Endothelial cell (in vitro differentiated cells): ENCODE measurements at regions not wholly inside any gene's neighbourhood (a gene's known extent, or its start where the extent isn't known, plus 50 kb on each side); places are given as distances from the start of the nearest gene placed in this dataset.

Experiments
- DNase-seq: peaks from one replicate; pipeline ENCODE4 v3.0.0; 2021; ENCODE audit warnings: low spot score
- H3K27ac Mint-ChIP-seq: one replicate; pipeline ENCODE4 v1.8.0; 2021; ENCODE audit warnings: mixed read lengths, inconsistent platforms; ENCODE audit not compliant: unreplicated experiment
- H3K27me3 Mint-ChIP-seq: one replicate; pipeline ENCODE4 v1.8.0; 2021; ENCODE audit warnings: mild to moderate bottlenecking, moderate library complexity, mixed read lengths, inconsistent platforms; ENCODE audit not compliant: unreplicated experiment
- H3K36me3 Mint-ChIP-seq: one replicate; pipeline ENCODE4 v1.8.0; 2021; ENCODE audit warnings: mild to moderate bottlenecking, low read depth, mixed read lengths, inconsistent platforms; ENCODE audit not compliant: unreplicated experiment
- H3K4me1 Mint-ChIP-seq: one replicate; pipeline ENCODE4 v1.8.0; 2021; ENCODE audit warnings: mild to moderate bottlenecking, mixed read lengths, inconsistent platforms; ENCODE audit not compliant: unreplicated experiment
- H3K4me3 Mint-ChIP-seq: one replicate; pipeline ENCODE4 v1.8.0; 2021; ENCODE audit warnings: mild to moderate bottlenecking, mixed read lengths, inconsistent platforms; ENCODE audit not compliant: unreplicated experiment
- H3K9me3 Mint-ChIP-seq: one replicate; pipeline ENCODE4 v1.8.0; 2021; ENCODE audit warnings: mixed read lengths, inconsistent platforms; ENCODE audit not compliant: unreplicated experiment
- TF ChIP-seq, protein P1 (sequence below): fragments of 200-600 bp; sonication (generic); IDR thresholded peaks from one replicate; pipeline ENCODE4 v1.5.0; 2021; ENCODE audit warnings: antibody characterized with exemption; ENCODE audit not compliant: unreplicated experiment

DNA sequence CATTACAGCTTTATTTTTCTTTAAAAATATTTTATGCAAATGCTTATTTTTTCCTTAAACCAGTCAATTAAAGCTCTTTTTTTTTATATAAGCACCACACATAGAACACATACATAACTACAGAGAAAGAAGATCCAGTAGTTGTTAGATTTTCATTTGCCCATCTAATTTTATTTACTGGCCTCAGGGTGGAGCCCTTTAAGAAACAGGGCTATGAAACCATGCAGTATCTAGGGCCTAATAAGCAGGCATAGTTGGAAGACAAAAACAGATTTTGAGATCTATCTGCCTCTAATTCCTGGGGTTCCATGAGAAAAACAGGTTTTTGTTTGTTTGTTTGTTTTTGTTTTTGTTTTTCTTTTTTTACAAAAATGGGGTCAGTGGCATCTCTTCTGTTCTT is 120.6 kb downstream of the BCHE start:
- Mint-ChIP-seq H3K9me3 (peaks cover 5% of the 10 kb centered on the region), H3K27me3 (peaks cover 1% of the 10 kb centered on the region), H3K36me3 (no peaks in the 10 kb centered on the region), H3K4me3 (no peak overlapping the region), H3K4me1 (no peaks in the 10 kb centered on the region), H3K27ac (no peak overlapping the region)
- TF ChIP-seq, protein P1, sequence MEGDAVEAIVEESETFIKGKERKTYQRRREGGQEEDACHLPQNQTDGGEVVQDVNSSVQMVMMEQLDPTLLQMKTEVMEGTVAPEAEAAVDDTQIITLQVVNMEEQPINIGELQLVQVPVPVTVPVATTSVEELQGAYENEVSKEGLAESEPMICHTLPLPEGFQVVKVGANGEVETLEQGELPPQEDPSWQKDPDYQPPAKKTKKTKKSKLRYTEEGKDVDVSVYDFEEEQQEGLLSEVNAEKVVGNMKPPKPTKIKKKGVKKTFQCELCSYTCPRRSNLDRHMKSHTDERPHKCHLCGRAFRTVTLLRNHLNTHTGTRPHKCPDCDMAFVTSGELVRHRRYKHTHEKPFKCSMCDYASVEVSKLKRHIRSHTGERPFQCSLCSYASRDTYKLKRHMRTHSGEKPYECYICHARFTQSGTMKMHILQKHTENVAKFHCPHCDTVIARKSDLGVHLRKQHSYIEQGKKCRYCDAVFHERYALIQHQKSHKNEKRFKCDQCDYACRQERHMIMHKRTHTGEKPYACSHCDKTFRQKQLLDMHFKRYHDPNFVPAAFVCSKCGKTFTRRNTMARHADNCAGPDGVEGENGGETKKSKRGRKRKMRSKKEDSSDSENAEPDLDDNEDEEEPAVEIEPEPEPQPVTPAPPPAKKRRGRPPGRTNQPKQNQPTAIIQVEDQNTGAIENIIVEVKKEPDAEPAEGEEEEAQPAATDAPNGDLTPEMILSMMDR: no peak
- DNase-seq: no peak

DNA sequence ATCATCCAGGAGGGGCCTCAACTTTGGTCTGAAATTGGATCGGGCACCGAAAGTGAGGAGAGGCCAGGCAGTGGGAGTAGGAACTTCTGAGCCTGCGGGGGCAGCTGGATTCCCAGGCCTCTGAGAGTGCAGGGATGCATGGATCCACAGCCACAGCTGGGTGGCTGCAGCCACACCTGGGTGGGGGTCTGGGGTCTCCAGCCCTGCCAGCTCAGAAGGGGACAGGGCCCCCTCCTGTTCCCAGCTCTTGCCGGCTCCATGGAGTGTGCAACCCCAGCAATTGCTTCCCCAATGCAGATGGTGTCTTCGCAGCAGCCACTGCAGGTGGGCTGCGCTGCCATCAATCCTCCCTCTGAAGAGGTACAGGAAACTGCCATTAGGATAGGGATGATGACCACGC is 123.7 kb downstream of the BCHE start:
- Mint-ChIP-seq H3K27ac (no peak overlapping the region), H3K4me1 (no peaks in the 10 kb centered on the region), H3K36me3 (no peaks in the 10 kb centered on the region), H3K27me3 (peaks cover 1% of the 10 kb centered on the region), H3K4me3 (no peak overlapping the region), H3K9me3 (no peaks in the 10 kb centered on the region)
- DNase-seq: no peak
- TF ChIP-seq, protein P1: no peak

DNA sequence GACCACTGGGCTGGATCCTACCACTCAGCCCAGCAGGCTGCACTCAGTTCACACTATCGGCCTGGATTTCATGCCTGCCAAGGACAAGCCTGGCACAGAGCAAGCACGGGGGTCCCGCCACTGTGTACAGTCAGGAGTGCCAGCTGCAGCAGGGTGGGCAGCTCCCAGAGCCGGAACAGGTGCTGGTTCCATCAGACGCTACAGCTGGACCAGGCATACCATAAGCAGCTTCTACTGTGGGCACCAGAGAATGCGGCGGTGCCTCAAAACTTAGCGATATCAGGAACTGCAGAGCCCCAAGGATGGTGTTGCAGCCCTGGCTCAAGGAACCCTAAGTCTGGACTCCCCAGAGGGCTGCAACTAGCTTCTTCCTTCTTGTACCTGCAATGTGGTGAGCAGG is 124.8 kb downstream of the BCHE start:
- no peak overlapping the region for H3K27ac Mint-ChIP-seq
- TF ChIP-seq, protein P1: no peak
- no peak overlapping the region for H3K4me3 Mint-ChIP-seq

DNA sequence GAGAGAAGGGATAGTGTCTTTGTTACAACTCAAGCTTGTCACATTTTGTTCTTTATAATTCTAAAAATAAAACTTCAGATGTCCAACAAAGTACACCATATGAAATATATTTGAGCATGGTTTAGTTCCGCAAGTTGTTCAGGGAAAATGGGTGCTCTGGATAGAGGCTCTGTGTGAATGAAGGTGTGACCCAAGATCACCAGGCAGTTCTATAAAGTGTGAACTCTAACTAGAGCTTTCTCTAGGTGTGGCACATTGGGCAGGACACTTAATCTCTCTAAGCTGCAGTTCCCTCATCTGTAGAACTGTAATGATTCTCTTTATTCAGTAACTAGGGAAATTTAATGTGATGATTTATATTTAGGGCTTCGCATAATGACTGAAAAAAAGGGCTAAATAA is 139.3 kb downstream of the BCHE start:
- H3K36me3 Mint-ChIP-seq: peaks cover 5% of the 10 kb centered on the region
- no peak overlapping the region for H3K27ac Mint-ChIP-seq
- no peak for DNase-seq
- no peak overlapping the region for H3K4me3 Mint-ChIP-seq
- no peaks in the 10 kb centered on the region for H3K27me3 Mint-ChIP-seq
- TF ChIP-seq, protein P1: no peak
- peaks cover 6% of the 10 kb centered on the region for H3K9me3 Mint-ChIP-seq
- H3K4me1 Mint-ChIP-seq: no peaks in the 10 kb centered on the region

More for the DNA sequence above, 124.8 kb downstream of the BCHE start:
- no peak for DNase-seq
- no peaks in the 10 kb centered on the region for H3K9me3 Mint-ChIP-seq
- H3K27me3 Mint-ChIP-seq: peaks cover 1% of the 10 kb centered on the region
- no peaks in the 10 kb centered on the region for H3K36me3 Mint-ChIP-seq
- H3K4me1 Mint-ChIP-seq: no peaks in the 10 kb centered on the region

DNA sequence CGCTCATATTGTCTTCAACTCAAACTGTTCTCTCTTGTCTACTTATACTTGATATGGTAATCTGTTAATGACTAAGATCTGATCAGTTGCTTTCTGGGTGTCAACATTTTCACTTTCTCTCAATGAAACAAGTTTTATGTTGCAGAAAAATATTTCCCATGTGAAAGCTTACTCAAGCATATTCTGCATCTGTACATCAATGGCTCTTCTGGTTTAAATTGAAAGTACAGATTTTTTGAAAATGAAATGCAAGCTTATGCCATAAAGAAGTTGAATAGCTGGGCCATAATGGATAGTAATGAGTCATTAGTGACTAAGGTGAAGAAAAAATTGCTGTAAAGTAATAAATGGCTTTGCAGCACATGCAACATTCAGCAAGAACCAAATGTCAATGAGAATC is 140.7 kb downstream of the BCHE start:
- no peaks in the 10 kb centered on the region for H3K4me1 Mint-ChIP-seq
- peaks cover 3% of the 10 kb centered on the region for H3K27me3 Mint-ChIP-seq
- H3K36me3 Mint-ChIP-seq: peaks cover 5% of the 10 kb centered on the region
- no peak overlapping the region for H3K4me3 Mint-ChIP-seq
- H3K27ac Mint-ChIP-seq: no peak overlapping the region
- TF ChIP-seq, protein P1: no peak
- peaks cover 7% of the 10 kb centered on the region for H3K9me3 Mint-ChIP-seq
- DNase-seq: no peak
